ENCODE measurements at regions not wholly inside any gene's neighbourhood (a gene's known extent, or its start where the extent isn't known, plus 50 kb on each side); places are given as distances from the start of the nearest gene placed in this dataset.

- Histone ChIP-seq H3K36me3 (ENCODE audit: control insufficient read depth, insufficient read depth, low read length) (no peaks in the 10 kb centered on the region), H3K27me3 (ENCODE audit: control insufficient read depth in 2 of 2, insufficient read depth in 2 of 2, low read length in 2 of 2) (no peaks in the 10 kb centered on the region), H3K4me2 (ENCODE audit: insufficient read depth, low read length) (no peak overlapping the region), H3K4me1 (replicated peaks in 1 of 2; ENCODE audit: control insufficient read depth in 2 of 2, insufficient read depth in 2 of 2, low read length in 2 of 2) (no peaks in the 10 kb centered on the region), H3K9me3 (replicated peaks; ENCODE audit: control insufficient read depth, insufficient read depth, low read depth, low read length) (no peaks in the 10 kb centered on the region), H3K4me3 (no peak overlapping the region), H3K9me1 (ENCODE audit: control insufficient read depth, insufficient read depth, low read length) (no peaks in the 10 kb centered on the region), H2AFZ (ENCODE audit: low read depth, low read length) (no peak overlapping the region), H3K79me2 (ENCODE audit: control insufficient read depth, insufficient read depth, low read length) (no peaks in the 10 kb centered on the region), H3K27ac (ENCODE audit: extremely low read depth, low read depth, low read length) (no peak overlapping the region), H3K9ac (ENCODE audit: insufficient read depth in 1 of 2, low read depth in 2 of 2, low read length in 2 of 2) (no peak overlapping the region), H4K20me1 (replicated peaks; ENCODE audit: control insufficient read depth, insufficient read depth, low read length) (no peaks in the 10 kb centered on the region)
- DNase-seq (ENCODE audit: extremely low read depth in 1 of 4, low spot score in 3 of 4): no peak
- intact Hi-C loops (cut with micrococcal nuclease) (no loop called here), in situ Hi-C loops (cut with MboI) (no loop called here)
- no TSS peak for BruUV-seq (replicated peaks)
- POLR2A ChIA-PET: interaction anchor here (0.9 kb wide), 1 partner anchor 12 kb away, joined by 3 read pairs; no protein-coding TSS in a partner anchor
- whole genome bisulfite sequencing (ENCODE audit: insufficient coverage, low coverage, missing lambda C conversion rate): 0% methylated on average over 6 of the region's 6 CpGs
- no peak for FAIRE-seq
- CTCF ChIA-PET (ENCODE audit: low intra/inter-chr PET ratio): no interaction called here
- no peak for TF ChIP-seq AFF1 (IDR thresholded peaks at IDR 0.05; ENCODE audit: low read depth in 1 of 2, partially characterized antibody in 2 of 2)
- no peak for TF ChIP-seq LEF1 (IDR thresholded peaks at IDR 0.05)
- no peak for TF ChIP-seq MXD1 (CRISPR knock-in tag; IDR thresholded peaks at IDR 0.05; ENCODE audit: borderline replicate concordance, poor library complexity, severe bottlenecking)
- no peak for TF ChIP-seq ZNF561 (CRISPR knock-in tag; conservative IDR thresholded peaks at IDR 0.05)
- TF ChIP-seq ZSCAN32 (CRISPR knock-in tag; IDR thresholded peaks at IDR 0.05): no peak
- ATAC-seq: no peak
Observed at GRCh38 chr5:15070907-15071306, 199.3 kb upstream of the ANKH start.

Measured in K562 (cell line).